Glomerular visceral epithelial cell (primary cell): ENCODE measurements at regions not wholly inside any gene's neighbourhood (a gene's known extent, or its start where the extent isn't known, plus 50 kb on each side); places are given as distances from the start of the nearest gene placed in this dataset.

Experiments used
- DNase-seq: peaks from one replicate; pipeline ENCODE4 v3.0.0-alpha.2; 2016; ENCODE audit errors: extremely low spot score

GRCh38 chr6:95142661-95143335 lies 434.5 kb upstream of the MANEA start:
- no peak for DNase-seq

GRCh38 chr6:95143408-95144180 lies 433.7 kb upstream of the MANEA start:
- no peak for DNase-seq

GRCh38 chr6:95145457-95145856 lies 431.9 kb upstream of the MANEA start:
- DNase-seq, result no peak

GRCh38 chr6:95159557-95159956 lies 417.8 kb upstream of the MANEA start:
- DNase-seq, result no peak

GRCh38 chr6:95169775-95170174 lies 407.6 kb upstream of the MANEA start:
- no peak for DNase-seq

GRCh38 chr6:95175927-95176675 lies 401.2 kb upstream of the MANEA start:
- no peak for DNase-seq

GRCh38 chr6:95185874-95186273 lies 391.5 kb upstream of the MANEA start:
- no peak for DNase-seq

GRCh38 chr6:95186710-95187109 lies 390.6 kb upstream of the MANEA start:
- no peak for DNase-seq

- no peak for DNase-seq
Observed at GRCh38 chr6:95197590-95197989, 379.7 kb upstream of the MANEA start.

GRCh38 chr6:95203153-95203754 lies 374.1 kb upstream of the MANEA start:
- DNase-seq, result peak; percentile 45

- no peak for DNase-seq
Observed at GRCh38 chr6:95204178-95204577, 373.2 kb upstream of the MANEA start.

- DNase-seq, result no peak
Observed at GRCh38 chr6:95208621-95209020, 368.7 kb upstream of the MANEA start.

GRCh38 chr6:95209074-95209473 lies 368.3 kb upstream of the MANEA start:
- DNase-seq, result no peak

GRCh38 chr6:95216555-95216954 lies 360.8 kb upstream of the MANEA start:
- no peak for DNase-seq

- no peak for DNase-seq
Observed at GRCh38 chr6:95227351-95227750, 350.0 kb upstream of the MANEA start.

GRCh38 chr6:95228636-95229035 lies 348.7 kb upstream of the MANEA start:
- no peak for DNase-seq

- no peak for DNase-seq
Observed at GRCh38 chr6:95230071-95230740, 347.1 kb upstream of the MANEA start.

GRCh38 chr6:95231416-95231815 lies 345.9 kb upstream of the MANEA start:
- no peak for DNase-seq

- no peak for DNase-seq
Observed at GRCh38 chr6:95232446-95232845, 344.9 kb upstream of the MANEA start.

- DNase-seq, result no peak
Observed at GRCh38 chr6:95233879-95234278, 343.5 kb upstream of the MANEA start.

- no peak for DNase-seq
Observed at GRCh38 chr6:95240514-95240913, 336.8 kb upstream of the MANEA start.

- no peak for DNase-seq
Observed at GRCh38 chr6:95242560-95242959, 334.8 kb upstream of the MANEA start.
